WI38 (cell line): ENCODE measurements at regions not wholly inside any gene's neighbourhood (a gene's known extent, or its start where the extent isn't known, plus 50 kb on each side); places are given as distances from the start of the nearest gene placed in this dataset.

ENCODE experiments used
- H3K4me3 ChIP-seq: 2 replicates; pipeline ENCODE4 v1.5.1; 2011; ENCODE audit warnings: low read depth, mild to moderate bottlenecking, control low read depth, low read length
- TF ChIP-seq, protein P1 (sequence below): IDR thresholded peaks from 2 replicates; pipeline ENCODE4 v1.5.1; 2012; ENCODE audit warnings: low read depth, mild to moderate bottlenecking, control low read depth, low read length

DNA sequence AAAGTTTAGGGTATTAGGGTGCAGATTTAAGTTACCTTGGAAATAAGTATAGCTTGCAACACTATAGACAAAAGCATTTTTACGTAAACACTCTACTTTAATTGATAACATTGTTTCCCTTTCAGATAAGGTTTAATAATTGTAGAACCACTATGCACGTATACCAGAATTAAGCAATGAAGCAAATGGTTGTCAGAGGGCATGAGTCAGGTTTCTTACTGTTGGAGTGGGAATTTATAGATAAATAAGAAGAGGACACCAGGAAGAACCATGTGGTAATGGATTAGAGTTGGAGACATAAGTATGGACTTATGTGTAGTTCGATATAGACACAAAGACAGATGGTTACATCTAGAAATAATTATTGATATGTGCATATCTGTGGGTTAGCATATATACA lies 355.6 kb downstream of the ETV1 start:
- TF ChIP-seq, protein P1, sequence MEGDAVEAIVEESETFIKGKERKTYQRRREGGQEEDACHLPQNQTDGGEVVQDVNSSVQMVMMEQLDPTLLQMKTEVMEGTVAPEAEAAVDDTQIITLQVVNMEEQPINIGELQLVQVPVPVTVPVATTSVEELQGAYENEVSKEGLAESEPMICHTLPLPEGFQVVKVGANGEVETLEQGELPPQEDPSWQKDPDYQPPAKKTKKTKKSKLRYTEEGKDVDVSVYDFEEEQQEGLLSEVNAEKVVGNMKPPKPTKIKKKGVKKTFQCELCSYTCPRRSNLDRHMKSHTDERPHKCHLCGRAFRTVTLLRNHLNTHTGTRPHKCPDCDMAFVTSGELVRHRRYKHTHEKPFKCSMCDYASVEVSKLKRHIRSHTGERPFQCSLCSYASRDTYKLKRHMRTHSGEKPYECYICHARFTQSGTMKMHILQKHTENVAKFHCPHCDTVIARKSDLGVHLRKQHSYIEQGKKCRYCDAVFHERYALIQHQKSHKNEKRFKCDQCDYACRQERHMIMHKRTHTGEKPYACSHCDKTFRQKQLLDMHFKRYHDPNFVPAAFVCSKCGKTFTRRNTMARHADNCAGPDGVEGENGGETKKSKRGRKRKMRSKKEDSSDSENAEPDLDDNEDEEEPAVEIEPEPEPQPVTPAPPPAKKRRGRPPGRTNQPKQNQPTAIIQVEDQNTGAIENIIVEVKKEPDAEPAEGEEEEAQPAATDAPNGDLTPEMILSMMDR = no peak
- H3K4me3 ChIP-seq = no peak overlapping the region

DNA sequence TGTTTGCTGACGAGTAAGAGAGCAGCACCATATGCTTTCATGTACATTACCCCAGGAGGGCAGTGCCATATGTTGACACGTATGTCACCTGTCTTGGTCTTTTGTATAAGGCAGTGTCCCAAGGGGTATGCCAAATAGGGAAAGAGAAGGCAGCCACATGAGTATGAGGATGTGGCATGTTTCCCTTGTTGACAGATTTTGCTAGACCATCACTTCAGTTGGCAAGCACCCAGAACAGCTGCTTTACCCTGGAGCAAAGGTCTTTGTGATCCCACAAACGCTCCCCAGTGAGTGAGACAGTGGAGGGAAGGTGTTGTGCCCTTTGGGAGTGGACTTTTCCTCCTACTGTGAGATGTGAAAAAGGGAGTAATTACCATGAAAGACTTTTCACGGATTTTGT lies 350.1 kb downstream of the ETV1 start:
- TF ChIP-seq, protein P1 = no peak

DNA sequence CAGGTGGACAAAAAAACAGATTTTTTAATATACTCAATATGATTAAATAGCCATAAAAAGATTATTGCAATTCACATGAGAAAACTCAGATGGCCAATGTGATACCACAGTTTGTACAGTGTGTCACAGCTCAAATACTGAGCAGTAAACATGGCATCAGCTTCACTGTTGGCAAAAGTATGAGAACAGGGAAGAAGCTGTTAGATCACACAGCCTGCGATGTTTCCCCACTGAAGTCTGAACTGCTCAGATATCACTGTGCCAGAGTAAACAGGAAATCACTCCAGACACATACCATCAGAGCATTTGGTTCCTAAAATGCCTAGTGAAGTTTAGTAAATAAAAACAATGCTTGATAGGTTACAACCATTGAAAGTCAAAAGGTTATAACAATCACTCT lies 347.8 kb downstream of the ETV1 start:
- no peak overlapping the region for H3K4me3 ChIP-seq
- TF ChIP-seq, protein P1 = no peak

More for the DNA sequence above, 350.1 kb downstream of the ETV1 start:
- H3K4me3 ChIP-seq = no peak overlapping the region

DNA sequence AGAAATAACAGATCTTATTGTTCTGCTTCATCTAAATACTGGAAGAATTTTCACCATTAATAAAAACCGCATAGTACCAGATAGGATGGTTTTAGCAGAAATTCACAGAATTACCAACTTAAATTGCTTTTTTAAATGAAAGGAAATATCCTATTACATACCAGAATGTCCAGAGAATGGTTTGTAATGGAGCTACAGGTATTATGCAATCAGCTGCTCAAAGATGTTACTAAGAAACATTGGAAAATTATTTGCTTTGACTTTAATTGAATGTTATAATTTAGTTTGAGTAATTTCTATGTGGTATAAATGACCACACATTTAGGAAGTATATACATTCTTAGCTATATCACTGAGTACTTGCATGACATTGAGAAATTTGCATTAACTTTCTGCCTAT lies 338.3 kb downstream of the ETV1 start:
- H3K4me3 ChIP-seq = no peak overlapping the region
- TF ChIP-seq, protein P1 = no peak

DNA sequence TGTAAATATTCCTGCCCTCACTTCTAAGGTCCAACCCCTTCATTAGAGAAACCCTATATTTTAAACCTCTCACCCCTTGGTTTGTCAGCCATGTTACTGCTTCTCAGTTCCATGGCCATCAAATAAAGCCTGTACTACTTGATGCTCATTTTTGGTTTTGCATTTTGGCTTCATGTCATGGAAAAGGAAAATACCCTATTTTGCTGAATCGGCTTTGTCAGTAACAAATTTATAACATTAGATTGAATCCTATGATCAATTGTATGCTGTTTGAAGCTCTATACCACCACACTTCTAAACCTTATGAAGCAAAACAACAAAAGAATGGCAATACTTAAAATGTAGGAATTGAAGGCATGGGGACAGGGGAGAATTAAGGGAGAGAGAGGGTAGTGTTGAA lies 333.1 kb downstream of the ETV1 start:
- H3K4me3 ChIP-seq = no peak overlapping the region
- TF ChIP-seq, protein P1 = no peak

DNA sequence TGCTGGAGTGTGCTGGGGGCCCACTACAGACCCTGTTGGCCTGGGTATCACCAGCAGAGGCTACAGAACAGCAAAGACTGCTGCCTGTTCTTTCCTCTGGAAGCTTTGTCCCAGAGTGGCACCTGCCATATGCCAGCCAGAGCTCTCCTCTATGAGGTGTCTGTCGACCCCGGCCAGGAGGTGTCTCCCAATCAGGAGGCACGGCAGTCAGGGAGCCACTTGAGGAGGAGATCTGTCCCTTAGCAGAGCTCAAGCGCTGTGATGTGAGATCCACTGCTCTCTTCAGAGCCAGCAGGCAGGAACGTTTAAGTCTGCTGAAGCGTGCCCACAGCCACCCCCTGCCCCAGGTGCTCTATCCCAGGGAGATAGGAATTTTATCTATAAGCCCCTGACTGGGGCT lies 316.2 kb downstream of the ETV1 start:
- TF ChIP-seq, protein P1 = no peak
- H3K4me3 ChIP-seq = no peak overlapping the region

DNA sequence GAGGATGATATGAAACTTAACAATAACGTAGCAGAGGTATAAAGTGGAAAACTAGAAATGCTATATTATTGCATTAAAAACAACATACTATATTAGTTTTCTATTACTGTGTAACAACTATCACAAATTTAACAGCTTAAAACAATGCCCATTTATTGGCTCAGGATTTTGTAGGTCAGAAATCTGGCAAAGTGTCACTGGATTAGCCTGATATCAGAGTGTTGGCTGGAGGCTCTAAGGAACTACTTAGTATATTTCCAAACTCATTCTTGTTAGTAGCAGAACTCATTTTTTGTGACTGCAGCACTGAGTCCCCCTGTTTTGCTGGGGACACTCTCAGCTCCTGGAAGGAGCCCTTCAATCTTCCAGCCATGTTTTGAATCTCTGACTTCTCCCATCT lies 306.8 kb downstream of the ETV1 start:
- no peak overlapping the region for H3K4me3 ChIP-seq
- TF ChIP-seq, protein P1 = no peak
